Neural cell (in vitro differentiated cells): ENCODE measurements at regions not wholly inside any gene's neighbourhood (a gene's known extent, or its start where the extent isn't known, plus 50 kb on each side); places are given as distances from the start of the nearest gene placed in this dataset.

Experiments used
- H2AFZ ChIP-seq: fragments of 200-600, 300-800 bp; sonication (generic), shearing (Covaris generic); 2 replicates; pipeline ENCODE4 v1.6.0; 2014; ENCODE audit warnings: low read depth, mild to moderate bottlenecking, antibody characterized with exemption, low read length, moderate library complexity
- H3F3A ChIP-seq: fragments of 200-600 bp; shearing (Covaris generic); 2 replicates; pipeline ENCODE4 v1.6.1; 2016; ENCODE audit warnings: mild to moderate bottlenecking, moderate library complexity, mixed read lengths, antibody characterized with exemption, low read length; ENCODE audit not compliant: insufficient read depth, poor library complexity, severe bottlenecking
- H3K27ac ChIP-seq: fragments of 200-600, 300-800 bp; sonication (generic), shearing (Covaris generic); 2 replicates; pipeline ENCODE4 v1.5.1; 2014; ENCODE audit warnings: mild to moderate bottlenecking, low read length, moderate library complexity
- H3K27me3 ChIP-seq: fragments of 300-800, 200-600 bp; sonication (generic), shearing (Covaris generic); 2 replicates; pipeline ENCODE4 v1.6.0; 2014; ENCODE audit warnings: mild to moderate bottlenecking, low read depth, low read length, moderate library complexity; ENCODE audit not compliant: insufficient read depth
- H3K36me3 ChIP-seq: fragments of 300-800, 200-600 bp; sonication (generic), shearing (Covaris generic); 2 replicates; pipeline ENCODE4 v1.5.1; 2014; ENCODE audit warnings: mild to moderate bottlenecking, antibody characterized with exemption, low read length, moderate library complexity; ENCODE audit not compliant: insufficient read depth
- H3K4me2 ChIP-seq: fragments of 300-800, 200-600 bp; sonication (generic), shearing (Covaris generic); 2 replicates; pipeline ENCODE4 v1.6.0; 2014; ENCODE audit warnings: mild to moderate bottlenecking, low read length
- H3K4me3 ChIP-seq: fragments of 300-800, 200-600 bp; sonication (generic), shearing (Covaris generic); 2 replicates; pipeline ENCODE4 v1.5.1; 2014; ENCODE audit warnings: mild to moderate bottlenecking, low read length, moderate library complexity
- H3K79me2 ChIP-seq: fragments of 200-600 bp; shearing (Covaris generic); replicated peaks from 2 replicates; pipeline ENCODE4 v1.6.0; 2014; ENCODE audit warnings: mild to moderate bottlenecking, low read length, moderate library complexity; ENCODE audit not compliant: insufficient read depth
- H3K9ac ChIP-seq: fragments of 300-800, 200-600 bp; sonication (generic), shearing (Covaris generic); 2 replicates; pipeline ENCODE4 v1.6.1; 2016; ENCODE audit warnings: mild to moderate bottlenecking, low read length, mixed read lengths
- H3K9me2 ChIP-seq: fragments of 200-600 bp; shearing (Covaris generic); 2 replicates; pipeline ENCODE4 v1.6.1; 2016; ENCODE audit warnings: mild to moderate bottlenecking, low read length, mixed read lengths; ENCODE audit not compliant: insufficient read depth
- H3K9me3 ChIP-seq: fragments of 200-600, 300-800 bp; sonication (generic), shearing (Covaris generic); 2 replicates; pipeline ENCODE4 v1.6.1; 2016; ENCODE audit warnings: mild to moderate bottlenecking, mixed run types, low read length, moderate library complexity, mixed read lengths
- H4K20me1 ChIP-seq: fragments of 200-600 bp; shearing (Covaris generic); 2 replicates; pipeline ENCODE4 v1.6.1; 2016; ENCODE audit warnings: mild to moderate bottlenecking, mixed run types; ENCODE audit not compliant: insufficient read depth
- EP300 ChIP-seq: fragments of 450-650 bp; conservative IDR thresholded peaks from 2 replicates; pipeline ENCODE4 v1.6.1; 2014; ENCODE audit warnings: antibody characterized with exemption, mild to moderate bottlenecking, moderate library complexity; ENCODE audit not compliant: poor library complexity, severe bottlenecking
- EZH2 ChIP-seq: fragments of 200-600, 300-800 bp; shearing (Covaris generic), sonication (generic); IDR thresholded peaks from 2 replicates; pipeline ENCODE4 v1.6.1; 2014; ENCODE audit warnings: antibody characterized with exemption, low read length, borderline replicate concordance, mild to moderate bottlenecking; ENCODE audit not compliant: insufficient read depth, poor library complexity, severe bottlenecking
- RAD21 ChIP-seq: fragments of 450-650 bp; conservative IDR thresholded peaks from 2 replicates; pipeline ENCODE4 v1.6.1; 2014; ENCODE audit warnings: antibody characterized with exemption, mild to moderate bottlenecking, moderate library complexity
- SMC3 ChIP-seq: fragments of 450-650 bp; conservative IDR thresholded peaks from 2 replicates; pipeline ENCODE4 v1.6.1; 2014; ENCODE audit warnings: antibody characterized with exemption, mild to moderate bottlenecking, moderate library complexity; ENCODE audit not compliant: poor library complexity
- TAF1 ChIP-seq: IDR thresholded peaks from 2 replicates; pipeline ENCODE4 v1.6.1; 2012; ENCODE audit warnings: low read depth
- TF ChIP-seq, protein P1 (sequence below): fragments of 450-650 bp; IDR thresholded peaks from 2 replicates; pipeline ENCODE4 v1.5.1; 2014; ENCODE audit warnings: antibody characterized with exemption, mild to moderate bottlenecking, moderate library complexity; ENCODE audit not compliant: poor library complexity, severe bottlenecking

DNA sequence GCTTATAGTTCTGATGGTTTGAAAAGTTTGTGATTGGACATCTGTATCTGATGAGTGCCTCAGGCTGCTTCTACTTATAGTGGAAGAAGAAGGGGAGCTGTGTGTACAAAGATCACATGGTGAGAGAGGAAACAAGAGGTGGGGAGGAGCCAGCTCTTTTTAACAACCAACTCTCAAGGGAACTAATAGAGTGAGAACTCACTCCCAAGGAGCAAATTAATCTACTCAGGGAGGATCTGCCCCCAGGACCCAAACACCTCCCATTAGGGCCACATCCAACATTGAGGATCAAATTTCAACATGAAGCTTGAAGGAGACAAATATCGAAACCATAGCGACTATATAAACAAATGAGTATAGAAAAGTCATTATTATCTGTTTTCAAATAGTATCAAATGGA is 64.7 kb upstream of the PRLR start:
- H3K36me3 ChIP-seq = no peaks in the 10 kb centered on the region
- H3K4me2 ChIP-seq = no peak overlapping the region
- no peaks in the 10 kb centered on the region for H3K79me2 ChIP-seq
- no peak overlapping the region for H3K27ac ChIP-seq
- no peaks in the 10 kb centered on the region for H3F3A ChIP-seq
- H2AFZ ChIP-seq = no peak overlapping the region
- H3K27me3 ChIP-seq = no peaks in the 10 kb centered on the region
- TF ChIP-seq, protein P1, sequence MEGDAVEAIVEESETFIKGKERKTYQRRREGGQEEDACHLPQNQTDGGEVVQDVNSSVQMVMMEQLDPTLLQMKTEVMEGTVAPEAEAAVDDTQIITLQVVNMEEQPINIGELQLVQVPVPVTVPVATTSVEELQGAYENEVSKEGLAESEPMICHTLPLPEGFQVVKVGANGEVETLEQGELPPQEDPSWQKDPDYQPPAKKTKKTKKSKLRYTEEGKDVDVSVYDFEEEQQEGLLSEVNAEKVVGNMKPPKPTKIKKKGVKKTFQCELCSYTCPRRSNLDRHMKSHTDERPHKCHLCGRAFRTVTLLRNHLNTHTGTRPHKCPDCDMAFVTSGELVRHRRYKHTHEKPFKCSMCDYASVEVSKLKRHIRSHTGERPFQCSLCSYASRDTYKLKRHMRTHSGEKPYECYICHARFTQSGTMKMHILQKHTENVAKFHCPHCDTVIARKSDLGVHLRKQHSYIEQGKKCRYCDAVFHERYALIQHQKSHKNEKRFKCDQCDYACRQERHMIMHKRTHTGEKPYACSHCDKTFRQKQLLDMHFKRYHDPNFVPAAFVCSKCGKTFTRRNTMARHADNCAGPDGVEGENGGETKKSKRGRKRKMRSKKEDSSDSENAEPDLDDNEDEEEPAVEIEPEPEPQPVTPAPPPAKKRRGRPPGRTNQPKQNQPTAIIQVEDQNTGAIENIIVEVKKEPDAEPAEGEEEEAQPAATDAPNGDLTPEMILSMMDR = no peak
- TF ChIP-seq EP300 = no peak
- TF ChIP-seq EZH2 = no peak
- H3K9ac ChIP-seq = no peak overlapping the region
- H3K9me2 ChIP-seq = no peaks in the 10 kb centered on the region
- H4K20me1 ChIP-seq = no peaks in the 10 kb centered on the region
- H3K4me3 ChIP-seq = no peak overlapping the region
- no peaks in the 10 kb centered on the region for H3K9me3 ChIP-seq

DNA sequence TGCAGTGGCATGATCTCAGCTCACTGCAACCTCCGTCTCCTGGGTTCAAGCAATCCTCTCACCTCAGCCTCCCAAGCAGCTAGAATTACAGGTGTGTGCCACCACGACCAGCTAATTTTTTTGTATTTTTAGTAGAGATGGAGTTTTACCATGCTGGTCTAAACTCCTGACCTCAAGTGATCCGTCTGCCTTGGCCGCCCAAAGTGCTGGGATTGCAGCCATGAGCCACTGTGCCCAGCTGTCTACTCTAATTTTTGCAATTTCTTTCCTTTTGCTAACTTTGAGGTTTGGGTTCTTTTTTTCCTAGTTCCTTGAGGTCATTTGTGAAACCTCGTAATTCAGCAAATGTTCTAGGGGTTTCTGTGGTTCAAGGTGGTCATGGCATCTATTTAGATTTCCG is 63.7 kb upstream of the PRLR start:
- no peaks in the 10 kb centered on the region for H3K9me3 ChIP-seq
- no peak overlapping the region for H2AFZ ChIP-seq
- H3K4me3 ChIP-seq = no peak overlapping the region
- no peaks in the 10 kb centered on the region for H3F3A ChIP-seq
- H3K27ac ChIP-seq = no peak overlapping the region
- no peaks in the 10 kb centered on the region for H3K36me3 ChIP-seq
- no peaks in the 10 kb centered on the region for H3K79me2 ChIP-seq
- H3K9ac ChIP-seq = no peak overlapping the region
- no peak overlapping the region for H3K4me2 ChIP-seq
- no peaks in the 10 kb centered on the region for H3K27me3 ChIP-seq
- TF ChIP-seq, protein P1 = no peak
- no peak for TF ChIP-seq RAD21
- H3K9me2 ChIP-seq = no peaks in the 10 kb centered on the region
- H4K20me1 ChIP-seq = no peaks in the 10 kb centered on the region

DNA sequence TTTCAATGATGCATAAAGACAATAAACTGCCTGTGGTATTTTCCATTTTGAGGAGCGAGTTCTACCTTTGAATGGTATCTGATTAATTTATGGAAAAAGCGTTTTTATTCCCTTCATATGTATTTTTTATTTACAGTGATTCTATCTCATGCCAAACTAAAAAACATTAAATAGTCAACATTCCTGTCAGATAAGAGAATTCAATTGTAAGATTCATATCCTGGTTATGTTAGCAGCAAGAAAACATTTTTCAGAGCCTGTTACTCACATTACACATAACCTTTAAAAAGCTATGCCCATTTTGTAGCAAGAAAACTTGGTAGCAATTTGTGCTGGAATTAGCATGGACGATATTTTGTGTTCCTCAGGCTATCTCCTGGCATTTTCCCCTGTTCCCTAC is 55.1 kb upstream of the PRLR start:
- H3F3A ChIP-seq = no peaks in the 10 kb centered on the region
- H3K4me2 ChIP-seq = no peak overlapping the region
- H2AFZ ChIP-seq = no peak overlapping the region
- no peak overlapping the region for H3K27ac ChIP-seq
- no peaks in the 10 kb centered on the region for H3K36me3 ChIP-seq
- no peaks in the 10 kb centered on the region for H3K27me3 ChIP-seq
- no peaks in the 10 kb centered on the region for H3K79me2 ChIP-seq
- no peak overlapping the region for H3K4me3 ChIP-seq
- no peaks in the 10 kb centered on the region for H4K20me1 ChIP-seq
- H3K9ac ChIP-seq = no peak overlapping the region
- H3K9me3 ChIP-seq = no peaks in the 10 kb centered on the region
- TF ChIP-seq SMC3 (no peak), TAF1 (no peak)
- TF ChIP-seq, protein P1 = no peak
- no peaks in the 10 kb centered on the region for H3K9me2 ChIP-seq
